ENCODE measurements at regions not wholly inside any gene's neighbourhood (a gene's known extent, or its start where the extent isn't known, plus 50 kb on each side); places are given as distances from the start of the nearest gene placed in this dataset.

DNA sequence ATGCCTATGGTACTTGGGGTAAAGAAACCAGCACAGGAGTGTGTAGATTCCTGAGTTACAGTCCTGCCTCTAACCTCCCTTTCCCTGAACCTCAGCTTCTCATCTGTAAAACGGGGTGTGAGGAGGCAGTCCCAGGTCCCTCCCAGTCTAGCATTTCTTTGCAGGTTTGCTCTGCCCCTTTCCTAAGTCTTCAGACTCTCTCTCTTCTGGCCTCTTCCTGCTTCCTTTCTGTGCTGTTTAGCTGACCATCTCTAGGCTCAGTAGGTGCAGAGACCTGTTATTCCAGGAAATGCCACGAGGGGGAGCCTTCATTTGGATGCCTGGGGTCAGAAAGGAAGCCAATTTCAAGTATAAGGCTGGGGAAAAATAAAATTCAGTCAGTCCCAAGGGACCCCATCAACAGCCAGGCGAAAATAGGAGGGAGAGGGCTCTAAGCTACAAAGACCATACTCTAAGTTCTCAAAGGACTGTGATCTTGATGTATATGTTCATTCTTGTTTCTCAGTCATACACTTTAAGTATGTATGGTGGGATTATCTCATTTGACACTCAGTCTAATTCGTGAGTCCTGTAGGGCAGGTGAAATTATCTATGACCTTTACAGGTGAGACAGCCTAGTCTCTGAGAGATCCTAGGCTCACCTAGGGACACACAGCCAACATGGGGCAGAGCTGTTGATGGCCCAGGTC, 89.1 kb downstream of the NCR2 start:
- H3K27me3 Mint-ChIP-seq (ENCODE audit: unreplicated experiment) = peaks cover 8% of the 10 kb centered on the region
- no peak overlapping the region for H3K27ac Mint-ChIP-seq (ENCODE audit: unreplicated experiment)
- TF ChIP-seq, protein P1, sequence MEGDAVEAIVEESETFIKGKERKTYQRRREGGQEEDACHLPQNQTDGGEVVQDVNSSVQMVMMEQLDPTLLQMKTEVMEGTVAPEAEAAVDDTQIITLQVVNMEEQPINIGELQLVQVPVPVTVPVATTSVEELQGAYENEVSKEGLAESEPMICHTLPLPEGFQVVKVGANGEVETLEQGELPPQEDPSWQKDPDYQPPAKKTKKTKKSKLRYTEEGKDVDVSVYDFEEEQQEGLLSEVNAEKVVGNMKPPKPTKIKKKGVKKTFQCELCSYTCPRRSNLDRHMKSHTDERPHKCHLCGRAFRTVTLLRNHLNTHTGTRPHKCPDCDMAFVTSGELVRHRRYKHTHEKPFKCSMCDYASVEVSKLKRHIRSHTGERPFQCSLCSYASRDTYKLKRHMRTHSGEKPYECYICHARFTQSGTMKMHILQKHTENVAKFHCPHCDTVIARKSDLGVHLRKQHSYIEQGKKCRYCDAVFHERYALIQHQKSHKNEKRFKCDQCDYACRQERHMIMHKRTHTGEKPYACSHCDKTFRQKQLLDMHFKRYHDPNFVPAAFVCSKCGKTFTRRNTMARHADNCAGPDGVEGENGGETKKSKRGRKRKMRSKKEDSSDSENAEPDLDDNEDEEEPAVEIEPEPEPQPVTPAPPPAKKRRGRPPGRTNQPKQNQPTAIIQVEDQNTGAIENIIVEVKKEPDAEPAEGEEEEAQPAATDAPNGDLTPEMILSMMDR (IDR thresholded peaks at IDR 0.05; ENCODE audit: unreplicated experiment) = peak; percentile 87
- peaks cover 4% of the 10 kb centered on the region for H3K36me3 Mint-ChIP-seq (ENCODE audit: low read depth, unreplicated experiment)
- no peak overlapping the region for H3K4me3 Mint-ChIP-seq (ENCODE audit: unreplicated experiment)
- DNase-seq (ENCODE audit: low spot score) = peak; percentile 92
- H3K4me1 Mint-ChIP-seq (ENCODE audit: unreplicated experiment) = peaks cover 3% of the 10 kb centered on the region
- H3K9me3 Mint-ChIP-seq (ENCODE audit: unreplicated experiment) = no peaks in the 10 kb centered on the region

DNA sequence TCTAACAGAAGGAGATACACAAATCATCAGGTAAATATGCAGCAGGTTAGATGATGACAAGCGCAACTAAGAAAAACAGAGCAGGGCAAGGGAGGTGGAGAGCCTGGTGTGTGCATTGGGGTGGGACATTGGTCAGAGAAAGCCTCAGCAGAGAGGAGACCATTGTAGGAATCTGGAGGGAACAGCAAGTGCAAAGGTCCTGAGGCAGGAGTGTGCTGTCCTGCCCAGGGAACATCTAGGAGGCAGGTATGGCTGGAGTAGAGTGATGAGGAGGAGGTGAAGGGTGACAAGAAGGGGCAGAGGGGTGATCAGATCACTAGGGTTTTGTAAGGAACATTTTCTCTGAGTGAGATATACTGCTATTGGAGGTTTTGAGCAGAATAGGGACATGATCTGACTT, 90.1 kb downstream of the NCR2 start:
- H3K27me3 Mint-ChIP-seq (ENCODE audit: unreplicated experiment) = peaks cover 14% of the 10 kb centered on the region
- H3K9me3 Mint-ChIP-seq (ENCODE audit: unreplicated experiment) = no peaks in the 10 kb centered on the region
- peaks cover 3% of the 10 kb centered on the region for H3K4me1 Mint-ChIP-seq (ENCODE audit: unreplicated experiment)
- TF ChIP-seq, protein P1 (IDR thresholded peaks at IDR 0.05; ENCODE audit: unreplicated experiment) = no peak
- DNase-seq (ENCODE audit: low spot score) = no peak
- peaks cover 4% of the 10 kb centered on the region for H3K36me3 Mint-ChIP-seq (ENCODE audit: low read depth, unreplicated experiment)
- no peak overlapping the region for H3K27ac Mint-ChIP-seq (ENCODE audit: unreplicated experiment)
- H3K4me3 Mint-ChIP-seq (ENCODE audit: unreplicated experiment) = no peak overlapping the region

DNA sequence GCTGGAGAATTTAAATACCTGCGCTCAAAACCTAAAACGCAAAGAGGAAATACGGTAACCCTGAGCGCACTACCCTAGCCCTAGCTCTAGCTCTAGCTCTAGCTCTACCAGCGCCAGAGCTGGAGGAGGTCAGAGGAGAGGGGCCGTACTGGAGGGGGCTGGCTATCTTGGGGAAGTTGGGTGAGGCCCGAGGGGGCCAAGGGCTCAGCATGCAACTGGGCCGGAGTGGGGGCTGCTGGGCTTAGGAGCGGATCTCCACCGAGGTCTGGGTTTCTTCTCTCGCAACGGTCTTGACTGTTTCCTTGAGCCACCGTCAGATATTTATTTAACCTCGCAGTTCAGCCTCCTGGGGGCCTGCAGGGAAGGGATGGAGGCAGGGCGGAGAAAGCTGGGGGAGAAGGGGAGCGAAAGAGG, 91.0 kb downstream of the NCR2 start:
- H3K27ac Mint-ChIP-seq (ENCODE audit: unreplicated experiment) = no peak overlapping the region
- H3K4me1 Mint-ChIP-seq (ENCODE audit: unreplicated experiment) = peaks cover 3% of the 10 kb centered on the region
- peaks cover 14% of the 10 kb centered on the region for H3K27me3 Mint-ChIP-seq (ENCODE audit: unreplicated experiment)
- H3K9me3 Mint-ChIP-seq (ENCODE audit: unreplicated experiment) = no peaks in the 10 kb centered on the region
- DNase-seq (ENCODE audit: low spot score) = no peak
- no peak overlapping the region for H3K4me3 Mint-ChIP-seq (ENCODE audit: unreplicated experiment)
- peaks cover 4% of the 10 kb centered on the region for H3K36me3 Mint-ChIP-seq (ENCODE audit: low read depth, unreplicated experiment)
- TF ChIP-seq, protein P1 (IDR thresholded peaks at IDR 0.05; ENCODE audit: unreplicated experiment) = no peak

DNA sequence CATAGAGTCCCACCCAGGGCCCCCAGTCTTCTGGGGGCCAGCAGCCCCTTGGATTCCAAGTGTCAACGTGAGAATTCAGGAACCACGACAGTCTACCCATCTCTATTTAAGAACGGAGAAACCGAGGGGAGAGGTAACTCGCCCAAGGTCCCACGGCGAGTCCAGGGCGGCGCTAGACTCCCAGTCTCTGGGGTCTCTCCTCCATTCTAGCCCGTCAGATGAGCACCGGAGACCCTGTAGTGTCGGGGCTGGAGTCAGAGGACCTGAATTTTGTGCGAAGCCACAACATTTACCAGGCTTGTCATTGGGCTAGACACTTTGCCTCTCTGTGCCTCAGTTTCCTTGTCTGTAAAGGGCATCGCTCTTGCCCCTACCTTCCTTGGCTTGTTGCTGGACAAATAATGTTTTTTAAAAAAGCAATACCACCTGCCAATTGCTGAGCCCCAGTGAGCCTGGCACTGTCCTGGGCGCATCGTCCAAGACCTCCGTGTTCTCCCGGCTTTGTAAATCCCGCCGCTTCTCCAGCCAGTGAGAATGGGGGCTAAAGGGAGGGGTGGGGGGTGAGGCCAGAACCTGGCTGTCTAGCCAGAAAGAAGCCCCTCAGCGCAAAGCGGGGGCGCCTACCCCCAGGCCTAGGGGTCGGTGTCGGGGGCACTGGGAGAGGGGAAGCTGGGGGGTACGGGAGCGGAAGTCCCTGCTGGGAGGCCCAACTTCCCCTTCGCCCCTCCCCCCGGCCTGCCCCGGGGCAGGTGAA, 91.7 kb downstream of the NCR2 start:
- H3K4me3 Mint-ChIP-seq (ENCODE audit: unreplicated experiment) = no peak overlapping the region
- DNase-seq (ENCODE audit: low spot score) = no peak
- peaks cover 15% of the 10 kb centered on the region for H3K27me3 Mint-ChIP-seq (ENCODE audit: unreplicated experiment)

More for the DNA sequence above, 91.7 kb downstream of the NCR2 start:
- H3K4me1 Mint-ChIP-seq (ENCODE audit: unreplicated experiment) = peaks cover 3% of the 10 kb centered on the region
- TF ChIP-seq, protein P1 (IDR thresholded peaks at IDR 0.05; ENCODE audit: unreplicated experiment) = no peak
- no peak overlapping the region for H3K27ac Mint-ChIP-seq (ENCODE audit: unreplicated experiment)
- H3K36me3 Mint-ChIP-seq (ENCODE audit: low read depth, unreplicated experiment) = peaks cover 4% of the 10 kb centered on the region
- no peaks in the 10 kb centered on the region for H3K9me3 Mint-ChIP-seq (ENCODE audit: unreplicated experiment)

All from endothelial cell (in vitro differentiated cells).